EH (cell line): ENCODE measurements at regions not wholly inside any gene's neighbourhood (a gene's known extent, or its start where the extent isn't known, plus 50 kb on each side); places are given as distances from the start of the nearest gene placed in this dataset.

Experiments
- DNase-seq: peaks from one replicate; pipeline ENCODE4 v3.0.0-alpha.2; 2015; ENCODE audit warnings: low read depth

- DNase-seq: no peak
Measured at GRCh38 chr3:132904-133303, 63.7 kb upstream of the CHL1 start.

DNA sequence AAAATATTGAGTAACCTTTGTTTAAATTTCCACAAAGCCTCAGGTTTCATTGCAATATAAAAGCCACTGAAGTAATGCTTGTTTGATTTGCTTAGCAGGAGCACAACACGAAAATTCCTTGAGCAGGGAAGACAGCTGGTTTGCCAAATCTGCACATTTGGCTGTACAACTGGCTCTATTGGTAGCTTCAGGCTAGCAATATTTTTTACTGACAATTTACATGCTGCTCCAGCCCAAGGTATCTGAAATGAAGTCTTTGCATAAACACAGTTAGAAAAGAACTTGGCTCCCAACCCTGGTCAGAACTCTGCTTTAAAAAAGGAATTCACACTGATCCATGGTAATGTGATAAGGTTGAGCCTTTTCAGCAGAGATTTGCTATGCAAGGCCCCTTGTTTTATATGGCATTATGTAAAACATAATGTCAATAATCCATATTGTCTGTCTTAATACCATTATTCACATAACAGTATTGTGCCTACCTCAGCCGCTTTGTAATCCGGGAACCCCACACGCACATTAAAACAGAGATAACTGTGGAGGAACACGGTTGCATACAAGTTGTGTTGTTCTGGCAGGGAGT lies 55.7 kb upstream of the CHL1 start:
- no peak for DNase-seq
